ENCODE measurements at regions not wholly inside any gene's neighbourhood (a gene's known extent, or its start where the extent isn't known, plus 50 kb on each side); places are given as distances from the start of the nearest gene placed in this dataset.

DNA sequence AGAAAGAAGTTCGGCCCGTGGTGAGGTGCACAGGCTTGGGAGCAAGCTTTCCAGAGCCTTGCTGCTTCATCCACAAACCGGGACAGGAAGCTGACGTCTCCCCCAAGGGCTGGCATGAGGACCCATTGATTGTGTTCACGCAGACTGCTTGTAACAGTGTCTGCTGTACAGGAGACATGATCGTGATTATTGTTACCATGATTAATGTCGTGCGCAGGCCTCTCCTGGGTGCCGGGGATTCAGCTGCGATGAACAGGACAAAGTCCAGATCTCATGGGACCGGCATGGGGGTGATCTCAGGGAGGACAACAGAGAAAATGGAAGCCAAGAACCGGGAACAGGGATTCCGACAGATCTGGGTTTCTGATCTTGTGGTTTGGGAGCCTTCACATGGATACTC is 219.9 kb downstream of the BRD1 start (continued):
- TF ChIP-seq, protein P1, sequence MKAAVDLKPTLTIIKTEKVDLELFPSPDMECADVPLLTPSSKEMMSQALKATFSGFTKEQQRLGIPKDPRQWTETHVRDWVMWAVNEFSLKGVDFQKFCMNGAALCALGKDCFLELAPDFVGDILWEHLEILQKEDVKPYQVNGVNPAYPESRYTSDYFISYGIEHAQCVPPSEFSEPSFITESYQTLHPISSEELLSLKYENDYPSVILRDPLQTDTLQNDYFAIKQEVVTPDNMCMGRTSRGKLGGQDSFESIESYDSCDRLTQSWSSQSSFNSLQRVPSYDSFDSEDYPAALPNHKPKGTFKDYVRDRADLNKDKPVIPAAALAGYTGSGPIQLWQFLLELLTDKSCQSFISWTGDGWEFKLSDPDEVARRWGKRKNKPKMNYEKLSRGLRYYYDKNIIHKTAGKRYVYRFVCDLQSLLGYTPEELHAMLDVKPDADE (IDR thresholded peaks at IDR 0.05): no peak
- TF ChIP-seq, protein P2, sequence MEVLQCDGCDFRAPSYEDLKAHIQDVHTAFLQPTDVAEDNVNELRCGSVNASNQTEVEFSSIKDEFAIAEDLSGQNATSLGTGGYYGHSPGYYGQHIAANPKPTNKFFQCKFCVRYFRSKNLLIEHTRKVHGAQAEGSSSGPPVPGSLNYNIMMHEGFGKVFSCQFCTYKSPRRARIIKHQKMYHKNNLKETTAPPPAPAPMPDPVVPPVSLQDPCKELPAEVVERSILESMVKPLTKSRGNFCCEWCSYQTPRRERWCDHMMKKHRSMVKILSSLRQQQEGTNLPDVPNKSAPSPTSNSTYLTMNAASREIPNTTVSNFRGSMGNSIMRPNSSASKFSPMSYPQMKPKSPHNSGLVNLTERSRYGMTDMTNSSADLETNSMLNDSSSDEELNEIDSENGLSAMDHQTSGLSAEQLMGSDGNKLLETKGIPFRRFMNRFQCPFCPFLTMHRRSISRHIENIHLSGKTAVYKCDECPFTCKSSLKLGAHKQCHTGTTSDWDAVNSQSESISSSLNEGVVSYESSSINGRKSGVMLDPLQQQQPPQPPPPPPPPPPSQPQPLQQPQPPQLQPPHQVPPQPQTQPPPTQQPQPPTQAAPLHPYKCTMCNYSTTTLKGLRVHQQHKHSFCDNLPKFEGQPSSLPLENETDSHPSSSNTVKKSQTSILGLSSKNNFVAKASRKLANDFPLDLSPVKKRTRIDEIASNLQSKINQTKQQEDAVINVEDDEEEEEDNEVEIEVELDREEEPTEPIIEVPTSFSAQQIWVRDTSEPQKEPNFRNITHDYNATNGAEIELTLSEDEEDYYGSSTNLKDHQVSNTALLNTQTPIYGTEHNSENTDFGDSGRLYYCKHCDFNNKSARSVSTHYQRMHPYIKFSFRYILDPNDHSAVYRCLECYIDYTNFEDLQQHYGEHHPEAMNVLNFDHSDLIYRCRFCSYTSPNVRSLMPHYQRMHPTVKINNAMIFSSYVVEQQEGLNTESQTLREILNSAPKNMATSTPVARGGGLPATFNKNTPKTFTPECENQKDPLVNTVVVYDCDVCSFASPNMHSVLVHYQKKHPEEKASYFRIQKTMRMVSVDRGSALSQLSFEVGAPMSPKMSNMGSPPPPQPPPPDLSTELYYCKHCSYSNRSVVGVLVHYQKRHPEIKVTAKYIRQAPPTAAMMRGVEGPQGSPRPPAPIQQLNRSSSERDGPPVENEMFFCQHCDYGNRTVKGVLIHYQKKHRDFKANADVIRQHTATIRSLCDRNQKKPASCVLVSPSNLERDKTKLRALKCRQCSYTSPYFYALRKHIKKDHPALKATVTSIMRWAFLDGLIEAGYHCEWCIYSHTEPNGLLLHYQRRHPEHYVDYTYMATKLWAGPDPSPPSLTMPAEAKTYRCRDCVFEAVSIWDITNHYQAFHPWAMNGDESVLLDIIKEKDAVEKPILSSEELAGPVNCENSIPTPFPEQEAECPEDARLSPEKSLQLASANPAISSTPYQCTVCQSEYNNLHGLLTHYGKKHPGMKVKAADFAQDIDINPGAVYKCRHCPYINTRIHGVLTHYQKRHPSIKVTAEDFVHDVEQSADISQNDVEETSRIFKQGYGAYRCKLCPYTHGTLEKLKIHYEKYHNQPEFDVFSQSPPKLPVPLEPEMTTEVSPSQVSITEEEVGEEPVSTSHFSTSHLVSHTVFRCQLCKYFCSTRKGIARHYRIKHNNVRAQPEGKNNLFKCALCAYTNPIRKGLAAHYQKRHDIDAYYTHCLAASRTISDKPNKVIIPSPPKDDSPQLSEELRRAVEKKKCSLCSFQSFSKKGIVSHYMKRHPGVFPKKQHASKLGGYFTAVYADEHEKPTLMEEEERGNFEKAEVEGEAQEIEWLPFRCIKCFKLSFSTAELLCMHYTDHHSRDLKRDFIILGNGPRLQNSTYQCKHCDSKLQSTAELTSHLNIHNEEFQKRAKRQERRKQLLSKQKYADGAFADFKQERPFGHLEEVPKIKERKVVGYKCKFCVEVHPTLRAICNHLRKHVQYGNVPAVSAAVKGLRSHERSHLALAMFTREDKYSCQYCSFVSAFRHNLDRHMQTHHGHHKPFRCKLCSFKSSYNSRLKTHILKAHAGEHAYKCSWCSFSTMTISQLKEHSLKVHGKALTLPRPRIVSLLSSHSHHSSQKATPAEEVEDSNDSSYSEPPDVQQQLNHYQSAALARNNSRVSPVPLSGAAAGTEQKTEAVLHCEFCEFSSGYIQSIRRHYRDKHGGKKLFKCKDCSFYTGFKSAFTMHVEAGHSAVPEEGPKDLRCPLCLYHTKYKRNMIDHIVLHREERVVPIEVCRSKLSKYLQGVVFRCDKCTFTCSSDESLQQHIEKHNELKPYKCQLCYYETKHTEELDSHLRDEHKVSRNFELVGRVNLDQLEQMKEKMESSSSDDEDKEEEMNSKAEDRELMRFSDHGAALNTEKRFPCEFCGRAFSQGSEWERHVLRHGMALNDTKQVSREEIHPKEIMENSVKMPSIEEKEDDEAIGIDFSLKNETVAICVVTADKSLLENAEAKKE (CRISPR knock-in tag; IDR thresholded peaks at IDR 0.05): no peak
- no peak for TF ChIP-seq ZNF331 (CRISPR knock-in tag; IDR thresholded peaks at IDR 0.05; ENCODE audit: low read depth)
- TF ChIP-seq NANOG (IDR thresholded peaks at IDR 0.05; ENCODE audit: borderline replicate concordance): no peak
- TF ChIP-seq CREB1 (CRISPR knock-in tag; IDR thresholded peaks at IDR 0.05; ENCODE audit: low read depth): no peak

DNA sequence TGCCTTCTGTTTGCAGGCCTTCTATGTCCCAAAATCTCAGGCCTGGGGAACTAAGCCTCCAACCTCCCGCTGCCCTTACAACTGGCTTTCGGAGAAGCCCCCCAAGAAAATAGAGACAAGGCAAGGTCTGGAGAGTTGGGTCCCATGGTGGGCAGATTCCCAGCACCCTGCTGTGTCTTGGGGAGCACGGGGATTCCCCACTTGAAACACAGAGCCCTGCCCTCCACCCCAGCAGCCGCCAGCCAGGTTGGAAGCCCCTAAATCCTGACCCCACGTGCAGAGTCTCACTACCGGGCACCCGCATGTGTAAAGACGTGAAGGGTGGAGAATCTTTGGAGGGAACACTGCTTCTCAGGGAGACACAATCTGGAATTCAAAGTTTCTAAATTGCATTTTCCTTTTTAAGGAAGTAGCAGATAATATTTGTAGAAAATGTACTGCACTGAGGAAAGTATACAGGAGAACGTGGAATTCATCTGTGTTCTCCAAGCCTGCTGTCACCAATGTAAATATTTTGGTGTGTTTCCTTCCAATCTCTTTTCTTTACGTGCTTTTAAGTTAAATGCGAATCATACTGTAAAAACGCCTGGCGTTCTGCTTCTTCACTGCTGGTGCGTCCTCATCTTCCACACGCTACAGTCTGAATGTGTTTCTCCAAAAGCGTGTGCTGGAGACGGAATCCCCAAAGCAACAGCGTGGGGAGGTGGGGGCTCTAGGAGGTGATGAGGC is 220.9 kb downstream of the BRD1 start:
- H3K4me2 ChIP-seq: no peak overlapping the region
- TF ChIP-seq, protein P3, sequence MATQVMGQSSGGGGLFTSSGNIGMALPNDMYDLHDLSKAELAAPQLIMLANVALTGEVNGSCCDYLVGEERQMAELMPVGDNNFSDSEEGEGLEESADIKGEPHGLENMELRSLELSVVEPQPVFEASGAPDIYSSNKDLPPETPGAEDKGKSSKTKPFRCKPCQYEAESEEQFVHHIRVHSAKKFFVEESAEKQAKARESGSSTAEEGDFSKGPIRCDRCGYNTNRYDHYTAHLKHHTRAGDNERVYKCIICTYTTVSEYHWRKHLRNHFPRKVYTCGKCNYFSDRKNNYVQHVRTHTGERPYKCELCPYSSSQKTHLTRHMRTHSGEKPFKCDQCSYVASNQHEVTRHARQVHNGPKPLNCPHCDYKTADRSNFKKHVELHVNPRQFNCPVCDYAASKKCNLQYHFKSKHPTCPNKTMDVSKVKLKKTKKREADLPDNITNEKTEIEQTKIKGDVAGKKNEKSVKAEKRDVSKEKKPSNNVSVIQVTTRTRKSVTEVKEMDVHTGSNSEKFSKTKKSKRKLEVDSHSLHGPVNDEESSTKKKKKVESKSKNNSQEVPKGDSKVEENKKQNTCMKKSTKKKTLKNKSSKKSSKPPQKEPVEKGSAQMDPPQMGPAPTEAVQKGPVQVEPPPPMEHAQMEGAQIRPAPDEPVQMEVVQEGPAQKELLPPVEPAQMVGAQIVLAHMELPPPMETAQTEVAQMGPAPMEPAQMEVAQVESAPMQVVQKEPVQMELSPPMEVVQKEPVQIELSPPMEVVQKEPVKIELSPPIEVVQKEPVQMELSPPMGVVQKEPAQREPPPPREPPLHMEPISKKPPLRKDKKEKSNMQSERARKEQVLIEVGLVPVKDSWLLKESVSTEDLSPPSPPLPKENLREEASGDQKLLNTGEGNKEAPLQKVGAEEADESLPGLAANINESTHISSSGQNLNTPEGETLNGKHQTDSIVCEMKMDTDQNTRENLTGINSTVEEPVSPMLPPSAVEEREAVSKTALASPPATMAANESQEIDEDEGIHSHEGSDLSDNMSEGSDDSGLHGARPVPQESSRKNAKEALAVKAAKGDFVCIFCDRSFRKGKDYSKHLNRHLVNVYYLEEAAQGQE (IDR thresholded peaks at IDR 0.05; ENCODE audit: unreplicated experiment): no peak

More for the DNA sequence above, 220.9 kb downstream of the BRD1 start:
- no peaks in the 10 kb centered on the region for H3K4me1 Mint-ChIP-seq
- H3F3A ChIP-seq (replicated peaks; ENCODE audit: low read depth): 0 out of 2 replicates have a peak, but pooled peaks cover 6% of the 10 kb centered on the region
- H3K9me3 Mint-ChIP-seq: peaks cover 21% of the 10 kb centered on the region
- H3K4me3 ChIP-seq: no peak overlapping the region
- ATAC-seq: no peak
- DNase-seq (ENCODE audit: low spot score): no peak
- H2AFZ ChIP-seq: no peak overlapping the region
- H3K27me3 ChIP-seq (ENCODE audit: insufficient read depth): no peaks in the 10 kb centered on the region
- H3K36me3 ChIP-seq (ENCODE audit: insufficient read depth): no peaks in the 10 kb centered on the region
- no peaks in the 10 kb centered on the region for H3K9me2 ChIP-seq (ENCODE audit: insufficient read depth)
- H4K20me1 ChIP-seq (replicated peaks; ENCODE audit: insufficient read depth): no peaks in the 10 kb centered on the region
- H3K79me2 ChIP-seq (replicated peaks; ENCODE audit: insufficient read depth): no peaks in the 10 kb centered on the region
- H3K27me3 Mint-ChIP-seq (ENCODE audit: insufficient read depth, low read depth, poor library complexity): peaks cover 7% of the 10 kb centered on the region
- H3K4me1 ChIP-seq (ENCODE audit: insufficient read depth): no peaks in the 10 kb centered on the region
- peaks cover 7% of the 10 kb centered on the region; the same call in 2 of the 3 replicates for H3K36me3 Mint-ChIP-seq (ENCODE audit: low read depth)
- H3K27ac Mint-ChIP-seq: no peak overlapping the region
- H3K27ac ChIP-seq (ENCODE audit: low read depth): no peak overlapping the region
- no peak overlapping the region for H3K4me3 Mint-ChIP-seq

Data from GM23338 (cell line).